HG03565 (cell line): ENCODE measurements at regions not wholly inside any gene's neighbourhood (a gene's known extent, or its start where the extent isn't known, plus 50 kb on each side); places are given as distances from the start of the nearest gene placed in this dataset.

Experiments used
- ATAC-seq: cut with Tn5 transposase; IDR thresholded peaks from one replicate; pipeline ENCODE4 v1.9.1; 2021; ENCODE audit warnings: mild to moderate bottlenecking, moderate library complexity; ENCODE audit not compliant: unreplicated experiment

GRCh38 chr3:72411843-72412242, 436.4 kb downstream of the SHQ1 start:
- ATAC-seq = no peak

DNA sequence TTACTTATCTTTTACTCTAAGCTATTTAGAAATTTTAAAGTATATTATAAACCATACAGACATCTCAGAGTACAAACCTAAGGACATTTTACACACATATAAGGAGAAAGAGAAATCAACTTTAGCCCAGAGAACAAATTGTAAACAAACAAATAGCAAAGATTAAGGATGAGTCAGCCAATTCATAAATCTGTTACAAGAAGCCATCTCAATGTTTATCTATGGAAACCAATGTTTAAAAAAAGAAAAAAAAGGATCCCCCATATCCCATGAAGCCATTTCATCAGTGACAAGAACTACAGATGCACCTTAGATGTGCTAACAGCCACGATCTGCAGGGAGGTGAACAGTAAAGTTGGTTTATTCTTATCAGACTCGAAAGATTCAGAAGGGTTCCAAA, 437.1 kb downstream of the SHQ1 start:
- no peak for ATAC-seq

DNA sequence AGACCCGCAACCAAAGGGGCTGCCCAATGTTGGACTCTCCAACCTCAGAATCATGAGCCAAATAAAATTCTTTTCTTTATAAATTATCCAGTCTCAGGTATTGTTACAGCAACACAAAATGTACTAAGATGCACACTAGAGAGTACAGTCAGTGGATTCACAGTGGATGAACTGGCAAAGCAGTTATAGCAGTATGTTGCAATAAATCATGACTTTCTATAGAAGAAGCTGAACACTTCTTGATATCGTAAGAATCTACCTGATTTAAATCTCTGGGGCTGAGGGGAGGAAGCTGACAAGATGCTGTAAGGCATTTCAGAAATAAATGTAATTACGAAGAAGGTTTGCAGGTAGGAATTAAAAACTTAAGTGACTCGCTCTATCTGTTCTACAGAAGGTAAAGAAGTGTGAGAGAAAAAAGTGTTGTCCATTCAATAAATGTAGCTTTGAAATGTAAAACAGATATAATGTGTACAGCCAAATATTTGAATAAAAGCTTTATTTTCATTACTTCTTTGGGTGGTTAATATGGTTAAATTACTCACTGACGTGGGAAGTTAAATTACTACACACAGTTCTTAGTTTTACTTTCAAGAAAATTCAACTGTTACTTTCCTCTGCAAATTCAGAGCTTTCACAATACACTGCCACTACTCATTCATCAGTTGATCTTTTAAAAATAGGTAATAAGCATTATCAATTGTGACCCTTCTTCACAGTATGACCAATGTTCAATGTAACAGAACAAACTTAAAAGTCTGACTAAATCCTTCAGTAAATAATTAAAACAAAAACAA, 439.1 kb downstream of the SHQ1 start:
- no peak for ATAC-seq

- no peak for ATAC-seq
Observed at GRCh38 chr3:72407766-72408165, 440.5 kb downstream of the SHQ1 start.

- no peak for ATAC-seq
Observed at GRCh38 chr3:72405943-72406566, 442.2 kb downstream of the SHQ1 start.

- no peak for ATAC-seq
Observed at GRCh38 chr3:72401005-72401545, 447.2 kb downstream of the SHQ1 start.

GRCh38 chr3:72398781-72399180, 449.5 kb downstream of the SHQ1 start:
- ATAC-seq = no peak

DNA sequence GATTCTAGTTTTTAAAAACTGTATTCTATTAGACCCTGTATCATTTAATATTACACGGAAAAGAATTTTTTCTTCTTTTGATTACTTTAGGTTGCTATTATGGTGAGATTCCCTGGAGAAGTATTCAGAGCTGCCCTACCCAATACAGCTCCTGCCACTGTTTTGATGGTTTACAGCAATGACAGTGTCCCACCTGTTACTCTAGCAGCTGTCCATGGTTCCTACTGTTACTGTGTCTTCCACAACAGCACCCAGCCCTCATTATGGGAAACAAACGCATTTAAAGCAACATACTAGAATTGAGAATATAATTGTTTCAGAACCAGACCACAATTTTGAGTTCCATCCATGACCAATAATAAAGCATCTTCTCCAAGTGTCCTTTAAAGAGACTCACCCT, 450.7 kb downstream of the SHQ1 start:
- ATAC-seq = no peak

GRCh38 chr3:72396899-72397298, 451.3 kb downstream of the SHQ1 start:
- no peak for ATAC-seq

DNA sequence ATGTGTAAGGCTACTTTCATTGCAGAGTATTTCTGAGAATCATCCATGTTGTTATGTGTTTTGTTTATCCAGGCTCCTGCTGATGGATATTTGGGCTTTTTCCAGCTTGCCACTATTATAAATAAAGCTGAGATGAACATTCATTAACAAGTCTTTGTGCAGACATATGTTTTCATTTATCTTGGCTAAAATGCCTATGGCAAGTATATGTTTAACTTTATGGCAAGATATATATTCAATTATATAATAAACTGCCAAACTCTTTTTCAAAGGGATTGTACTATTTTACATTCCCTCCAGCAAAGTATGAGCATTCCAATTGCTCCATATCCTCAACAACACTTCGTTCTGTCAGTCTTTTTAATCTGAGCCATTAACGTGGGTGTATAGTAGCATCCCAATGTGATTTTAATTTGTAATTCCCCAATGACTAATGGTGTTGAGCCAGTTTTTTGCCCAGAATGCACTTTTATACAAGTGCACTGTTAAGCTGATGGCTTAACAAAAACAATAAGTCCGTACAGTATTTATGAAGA, 452.4 kb downstream of the SHQ1 start:
- no peak for ATAC-seq

GRCh38 chr3:72393455-72393854, 454.8 kb downstream of the SHQ1 start:
- ATAC-seq = no peak

- ATAC-seq = no peak
Observed at GRCh38 chr3:72391659-72392058, 456.6 kb downstream of the SHQ1 start.

DNA sequence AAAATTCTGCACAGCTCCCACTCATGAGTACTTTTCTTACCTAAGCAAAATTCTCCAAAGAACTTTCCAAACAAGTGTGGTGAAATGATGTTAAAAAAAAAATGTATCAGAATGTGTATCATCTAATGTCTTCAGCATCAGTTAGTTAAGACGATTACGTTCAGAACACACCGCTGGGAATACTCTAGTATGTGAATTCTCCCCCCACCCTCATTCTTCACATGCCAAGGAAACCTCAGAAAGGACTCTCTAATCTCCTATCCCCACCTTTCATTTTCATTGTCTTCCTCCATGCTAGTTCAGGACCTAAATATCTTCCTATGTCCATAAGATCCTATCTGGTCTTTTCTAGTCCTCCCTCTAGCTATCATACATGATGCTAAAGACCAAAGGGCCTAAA, 457.4 kb downstream of the SHQ1 start:
- no peak for ATAC-seq

DNA sequence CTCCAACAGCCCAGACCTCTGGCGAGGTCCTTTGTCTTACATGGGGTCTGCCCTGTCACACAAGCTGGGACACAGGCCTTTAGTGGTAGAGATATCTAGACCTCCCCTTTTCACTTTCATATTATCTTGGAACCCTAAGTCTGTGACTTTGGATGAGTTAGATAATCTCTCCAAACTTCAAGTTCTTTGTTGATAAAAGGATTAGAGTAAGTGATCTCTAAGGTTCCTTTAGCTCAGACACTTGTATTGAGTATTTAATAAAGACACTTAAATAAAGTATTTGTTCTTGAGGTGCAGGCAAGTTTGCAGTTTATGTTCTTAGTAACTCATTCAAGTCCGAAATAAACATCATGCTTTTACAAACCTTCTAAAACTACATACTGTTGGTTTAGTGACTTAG, 459.6 kb downstream of the SHQ1 start:
- ATAC-seq = no peak

DNA sequence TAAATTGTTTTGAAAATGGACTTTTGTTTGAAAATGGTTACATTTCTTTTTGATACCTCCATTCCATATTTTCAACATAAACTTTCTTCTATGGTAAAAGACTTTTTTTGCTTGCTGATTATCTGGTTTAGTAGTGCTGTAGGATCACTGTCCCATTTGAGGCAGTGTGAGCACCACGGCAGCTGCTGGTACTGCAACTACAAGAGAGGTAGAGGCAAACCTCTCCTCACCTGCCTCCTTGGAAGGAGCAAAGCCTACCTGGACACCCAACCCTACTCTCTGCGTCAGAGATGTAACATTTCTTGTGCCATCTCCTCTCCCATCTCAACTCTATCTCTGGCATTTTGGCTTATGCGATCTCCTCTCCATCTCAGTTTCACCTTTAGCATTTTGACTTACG, 460.1 kb downstream of the SHQ1 start:
- no peak for ATAC-seq

DNA sequence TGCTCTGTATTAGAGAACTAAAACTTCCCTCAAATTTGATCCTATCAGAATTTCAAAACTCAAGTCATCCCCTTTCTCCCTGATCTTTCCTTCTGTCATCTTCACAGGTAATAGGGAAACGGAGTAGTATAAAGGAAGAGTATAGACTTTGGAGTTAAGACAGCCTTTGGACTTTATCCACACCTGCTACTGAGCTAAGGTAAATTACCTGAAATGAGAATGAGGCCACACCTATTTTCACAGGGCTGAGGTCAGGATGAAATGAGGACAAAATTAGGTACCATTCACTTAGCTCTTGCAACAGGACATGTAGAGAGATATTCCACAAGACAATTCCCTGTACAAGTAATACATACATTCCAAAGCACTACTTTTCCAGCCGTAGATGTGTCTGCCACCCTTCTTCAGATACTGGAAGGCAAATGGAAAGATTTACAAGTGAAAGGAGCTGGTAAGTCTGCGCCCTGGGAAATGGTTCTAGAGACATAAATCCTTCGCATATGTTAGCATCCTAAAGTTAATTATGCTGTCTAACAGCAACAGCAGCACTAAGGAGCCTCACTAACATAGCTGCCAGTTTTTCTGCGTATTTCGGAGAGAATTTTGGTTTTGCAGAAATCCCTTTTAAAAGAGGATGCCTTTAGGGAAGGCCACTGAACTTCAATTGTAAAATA, 461.8 kb downstream of the SHQ1 start:
- no peak for ATAC-seq

GRCh38 chr3:72385167-72385566, 463.1 kb downstream of the SHQ1 start:
- no peak for ATAC-seq

GRCh38 chr3:72384602-72385001, 463.6 kb downstream of the SHQ1 start:
- no peak for ATAC-seq

GRCh38 chr3:72383883-72384282, 464.4 kb downstream of the SHQ1 start:
- ATAC-seq = no peak

DNA sequence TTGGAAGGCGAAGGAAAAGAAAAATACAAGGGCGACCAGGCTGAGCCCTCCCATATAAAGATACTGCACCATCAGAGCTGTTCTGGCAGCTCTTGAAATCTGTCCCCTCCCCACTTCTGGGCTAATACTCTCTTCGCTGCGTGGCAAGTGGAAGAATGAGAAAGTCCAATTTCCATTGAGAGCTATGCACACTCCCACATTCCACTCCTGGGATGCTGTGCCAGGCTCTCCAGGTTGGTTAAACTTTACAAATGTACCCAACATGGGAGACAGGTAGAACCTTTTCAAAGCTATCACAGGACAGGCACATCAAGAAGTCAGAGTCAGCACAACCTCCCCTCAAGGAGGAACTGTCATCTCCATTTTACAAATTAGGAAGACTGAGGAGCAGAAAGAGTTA, 465.0 kb downstream of the SHQ1 start:
- ATAC-seq = no peak

GRCh38 chr3:72382460-72382859, 465.8 kb downstream of the SHQ1 start:
- no peak for ATAC-seq

DNA sequence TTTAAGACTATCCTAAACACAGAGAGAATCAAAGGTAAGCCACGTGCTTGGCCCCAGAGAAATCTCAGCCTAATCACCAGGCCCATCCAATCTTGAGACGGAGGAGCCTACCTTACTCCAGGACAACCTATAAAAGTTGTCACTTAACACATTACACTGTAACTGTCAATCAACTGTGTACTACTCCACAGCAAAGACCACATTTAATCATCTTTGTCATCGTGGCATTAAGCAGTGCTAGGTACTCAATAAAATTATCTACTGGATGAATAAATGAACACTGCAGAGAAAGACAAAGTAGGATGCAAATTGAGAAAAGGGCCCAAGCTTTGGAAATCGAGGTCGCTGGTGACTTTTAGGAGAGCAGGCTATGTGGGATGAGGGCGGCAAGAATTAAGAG, 466.7 kb downstream of the SHQ1 start:
- ATAC-seq = no peak
